ENCODE measurements at regions not wholly inside any gene's neighbourhood (a gene's known extent, or its start where the extent isn't known, plus 50 kb on each side); places are given as distances from the start of the nearest gene placed in this dataset.

DNA sequence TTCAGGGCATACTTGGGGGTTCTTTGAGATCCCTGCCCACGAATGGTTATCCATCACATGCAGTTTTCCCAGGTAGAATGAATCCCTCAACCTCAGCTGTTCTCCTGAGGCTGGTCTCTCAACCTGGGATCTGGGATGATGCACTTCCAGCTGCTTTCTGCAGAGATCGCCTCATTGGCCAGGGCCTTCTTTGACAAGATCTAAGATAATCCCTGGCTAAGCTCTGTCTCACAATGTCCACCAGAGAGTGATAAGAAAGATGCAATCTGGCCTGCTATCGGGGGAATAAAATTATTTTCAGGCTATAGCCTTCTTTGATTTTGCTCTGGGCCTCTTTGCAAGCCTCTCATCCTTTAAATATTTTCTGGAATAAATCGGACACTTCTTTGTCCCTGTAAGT lies 1021.1 kb downstream of the EFNB2 start:
- TF ChIP-seq EZH2phosphoT487 (IDR thresholded peaks at IDR 0.05; ENCODE audit: borderline replicate concordance, low read length) (no peak), EZH2 (IDR thresholded peaks at IDR 0.05; ENCODE audit: low read length, unreplicated experiment) (no peak)
- TF ChIP-seq, protein P1, sequence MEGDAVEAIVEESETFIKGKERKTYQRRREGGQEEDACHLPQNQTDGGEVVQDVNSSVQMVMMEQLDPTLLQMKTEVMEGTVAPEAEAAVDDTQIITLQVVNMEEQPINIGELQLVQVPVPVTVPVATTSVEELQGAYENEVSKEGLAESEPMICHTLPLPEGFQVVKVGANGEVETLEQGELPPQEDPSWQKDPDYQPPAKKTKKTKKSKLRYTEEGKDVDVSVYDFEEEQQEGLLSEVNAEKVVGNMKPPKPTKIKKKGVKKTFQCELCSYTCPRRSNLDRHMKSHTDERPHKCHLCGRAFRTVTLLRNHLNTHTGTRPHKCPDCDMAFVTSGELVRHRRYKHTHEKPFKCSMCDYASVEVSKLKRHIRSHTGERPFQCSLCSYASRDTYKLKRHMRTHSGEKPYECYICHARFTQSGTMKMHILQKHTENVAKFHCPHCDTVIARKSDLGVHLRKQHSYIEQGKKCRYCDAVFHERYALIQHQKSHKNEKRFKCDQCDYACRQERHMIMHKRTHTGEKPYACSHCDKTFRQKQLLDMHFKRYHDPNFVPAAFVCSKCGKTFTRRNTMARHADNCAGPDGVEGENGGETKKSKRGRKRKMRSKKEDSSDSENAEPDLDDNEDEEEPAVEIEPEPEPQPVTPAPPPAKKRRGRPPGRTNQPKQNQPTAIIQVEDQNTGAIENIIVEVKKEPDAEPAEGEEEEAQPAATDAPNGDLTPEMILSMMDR (conservative IDR thresholded peaks at IDR 0.05; ENCODE audit: low read depth, low read length): no peak
- Histone ChIP-seq H3K36me3 (ENCODE audit: low read depth, low read length) (no peaks in the 10 kb centered on the region), H3F3A (ENCODE audit: low read length, unreplicated experiment) (no peaks in the 10 kb centered on the region), H3K9me3 (ENCODE audit: low read length) (no peaks in the 10 kb centered on the region), H3K9ac (ENCODE audit: low read length) (no peak overlapping the region), H3K27me3 (ENCODE audit: low read length) (no peaks in the 10 kb centered on the region), H3K27ac (ENCODE audit: low read length) (no peak overlapping the region), H2AFZ (ENCODE audit: low read length) (no peak overlapping the region), H3K4me2 (ENCODE audit: low read length) (no peak overlapping the region), H3K9me2 (replicated peaks; ENCODE audit: low read length) (no peaks in the 10 kb centered on the region), H3K4me1 (ENCODE audit: insufficient read depth, low read length) (no peaks in the 10 kb centered on the region), H4K20me1 (ENCODE audit: low read length) (no peaks in the 10 kb centered on the region), H3K4me3 (ENCODE audit: low read length) (no peak overlapping the region), H3K79me2 (ENCODE audit: low read length) (no peaks in the 10 kb centered on the region)
- POLR2A ChIA-PET (ENCODE audit: unreplicated experiment): no interaction called here
- ATAC-seq (no peak), DNase-seq (no peak)
- intact Hi-C loops (cut with micrococcal nuclease): no loop called here
- BruUV-seq (replicated peaks): no TSS peak
- CTCF ChIA-PET: no interaction called here

DNA sequence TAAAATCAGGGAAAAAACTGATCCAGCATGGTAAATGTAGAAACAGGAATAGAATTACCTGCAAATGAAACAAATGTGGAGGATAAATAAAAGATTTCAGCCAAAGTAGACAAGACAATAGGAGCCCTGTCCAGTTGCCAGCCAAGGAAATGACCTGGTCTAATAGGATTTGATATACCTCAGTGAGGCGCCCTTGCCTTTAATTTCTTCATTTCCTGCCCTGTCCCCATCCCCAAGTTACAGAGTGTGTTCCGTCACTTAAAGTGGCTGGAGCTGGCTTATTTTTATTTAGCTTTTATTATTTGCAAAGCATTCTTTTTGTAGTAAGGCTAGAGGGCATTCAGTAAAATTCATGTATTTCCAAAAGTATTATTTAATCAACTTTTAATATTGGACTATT lies 1022.0 kb downstream of the EFNB2 start:
- BruUV-seq (replicated peaks): no TSS peak
- ChIA-PET POLR2A (ENCODE audit: unreplicated experiment) (no interaction called here), CTCF (no interaction called here)
- Histone ChIP-seq H3K27me3 (ENCODE audit: low read length) (no peaks in the 10 kb centered on the region), H3K27ac (ENCODE audit: low read length) (no peak overlapping the region), H3K36me3 (ENCODE audit: low read depth, low read length) (no peaks in the 10 kb centered on the region), H3K4me1 (ENCODE audit: insufficient read depth, low read length) (no peaks in the 10 kb centered on the region), H3K9me2 (replicated peaks; ENCODE audit: low read length) (no peaks in the 10 kb centered on the region), H3F3A (ENCODE audit: low read length, unreplicated experiment) (no peaks in the 10 kb centered on the region), H3K9ac (ENCODE audit: low read length) (no peak overlapping the region), H3K4me3 (ENCODE audit: low read length) (no peak overlapping the region), H4K20me1 (ENCODE audit: low read length) (no peaks in the 10 kb centered on the region), H3K79me2 (ENCODE audit: low read length) (no peaks in the 10 kb centered on the region), H3K9me3 (ENCODE audit: low read length) (no peaks in the 10 kb centered on the region), H2AFZ (ENCODE audit: low read length) (no peak overlapping the region), H3K4me2 (ENCODE audit: low read length) (no peak overlapping the region)
- intact Hi-C loops (cut with micrococcal nuclease): no loop called here
- DNase-seq (peak; percentile 19), ATAC-seq (no peak; the same call in 1 of the 2 replicates)
- no peak for TF ChIP-seq EZH2phosphoT487 (IDR thresholded peaks at IDR 0.05; ENCODE audit: borderline replicate concordance, low read length)
- no peak for TF ChIP-seq EZH2 (IDR thresholded peaks at IDR 0.05; ENCODE audit: low read length, unreplicated experiment)
- TF ChIP-seq, protein P1 (conservative IDR thresholded peaks at IDR 0.05; ENCODE audit: low read depth, low read length): peak; percentile 22; the same call in 1 of the 2 replicates

GRCh38 chr13:105509981-105510762 lies 1025.3 kb downstream of the EFNB2 start:
- CTCF ChIA-PET: no interaction called here
- intact Hi-C loops (cut with micrococcal nuclease): no loop called here

More at GRCh38 chr13:105509981-105510762, 1025.3 kb downstream of the EFNB2 start:
- ATAC-seq: no peak
- H3K4me2 ChIP-seq (ENCODE audit: low read length): no peak overlapping the region
- H3K27ac ChIP-seq (ENCODE audit: low read length): no peak overlapping the region
- H3K36me3 ChIP-seq (ENCODE audit: low read depth, low read length): no peaks in the 10 kb centered on the region
- H3K79me2 ChIP-seq (ENCODE audit: low read length): no peaks in the 10 kb centered on the region
- H2AFZ ChIP-seq (ENCODE audit: low read length): no peak overlapping the region
- POLR2A ChIA-PET (ENCODE audit: unreplicated experiment): interaction anchor here (0.6 kb wide), 1 partner anchor 41 kb away, joined by 6 read pairs; no protein-coding TSS in a partner anchor
- no peaks in the 10 kb centered on the region for H3K9me2 ChIP-seq (replicated peaks; ENCODE audit: low read length)
- no peaks in the 10 kb centered on the region for H3K9me3 ChIP-seq (ENCODE audit: low read length)
- H3K4me1 ChIP-seq (ENCODE audit: insufficient read depth, low read length): no peaks in the 10 kb centered on the region
- no peak for DNase-seq
- no TSS peak for BruUV-seq (replicated peaks)
- H3F3A ChIP-seq (ENCODE audit: low read length, unreplicated experiment): no peaks in the 10 kb centered on the region
- TF ChIP-seq, protein P1 (conservative IDR thresholded peaks at IDR 0.05; ENCODE audit: low read depth, low read length): no peak
- TF ChIP-seq EZH2phosphoT487 (IDR thresholded peaks at IDR 0.05; ENCODE audit: borderline replicate concordance, low read length): no peak
- no peak for TF ChIP-seq EZH2 (IDR thresholded peaks at IDR 0.05; ENCODE audit: low read length, unreplicated experiment)
- no peak overlapping the region for H3K4me3 ChIP-seq (ENCODE audit: low read length)
- H4K20me1 ChIP-seq (ENCODE audit: low read length): no peaks in the 10 kb centered on the region
- no peak overlapping the region for H3K9ac ChIP-seq (ENCODE audit: low read length)
- no peaks in the 10 kb centered on the region for H3K27me3 ChIP-seq (ENCODE audit: low read length)
